ENCODE measurements at regions not wholly inside any gene's neighbourhood (a gene's known extent, or its start where the extent isn't known, plus 50 kb on each side); places are given as distances from the start of the nearest gene placed in this dataset.

DNA sequence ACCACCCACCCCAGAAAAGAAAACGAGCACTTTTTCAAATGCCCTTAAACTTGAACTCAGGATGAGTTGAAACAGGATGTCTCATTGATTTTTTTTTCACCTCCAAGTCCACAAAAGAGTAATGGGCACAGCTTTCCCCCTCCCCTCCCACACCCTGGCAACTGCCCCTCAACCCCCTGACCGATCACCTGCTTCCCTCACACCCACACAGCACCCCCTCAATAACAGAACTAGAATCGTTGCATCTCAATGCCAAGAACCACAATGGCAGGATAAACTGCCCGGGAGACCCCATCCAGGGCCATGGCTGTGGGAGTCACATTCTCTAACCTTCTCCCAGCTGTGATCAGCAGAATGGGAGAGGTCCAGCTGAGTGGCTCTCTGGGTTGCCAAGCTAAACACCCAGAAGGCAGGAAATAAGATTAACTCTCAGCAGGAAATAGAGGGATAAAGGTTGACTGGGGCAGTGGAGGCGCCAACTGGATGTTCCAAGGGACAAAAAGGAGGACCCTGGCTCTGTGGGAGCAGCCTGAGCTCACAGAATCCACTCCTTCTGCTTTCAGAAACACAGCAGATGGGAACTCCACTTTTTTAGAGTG lies 128.0 kb upstream of the SDK2 start:
- TF ChIP-seq, protein P1, sequence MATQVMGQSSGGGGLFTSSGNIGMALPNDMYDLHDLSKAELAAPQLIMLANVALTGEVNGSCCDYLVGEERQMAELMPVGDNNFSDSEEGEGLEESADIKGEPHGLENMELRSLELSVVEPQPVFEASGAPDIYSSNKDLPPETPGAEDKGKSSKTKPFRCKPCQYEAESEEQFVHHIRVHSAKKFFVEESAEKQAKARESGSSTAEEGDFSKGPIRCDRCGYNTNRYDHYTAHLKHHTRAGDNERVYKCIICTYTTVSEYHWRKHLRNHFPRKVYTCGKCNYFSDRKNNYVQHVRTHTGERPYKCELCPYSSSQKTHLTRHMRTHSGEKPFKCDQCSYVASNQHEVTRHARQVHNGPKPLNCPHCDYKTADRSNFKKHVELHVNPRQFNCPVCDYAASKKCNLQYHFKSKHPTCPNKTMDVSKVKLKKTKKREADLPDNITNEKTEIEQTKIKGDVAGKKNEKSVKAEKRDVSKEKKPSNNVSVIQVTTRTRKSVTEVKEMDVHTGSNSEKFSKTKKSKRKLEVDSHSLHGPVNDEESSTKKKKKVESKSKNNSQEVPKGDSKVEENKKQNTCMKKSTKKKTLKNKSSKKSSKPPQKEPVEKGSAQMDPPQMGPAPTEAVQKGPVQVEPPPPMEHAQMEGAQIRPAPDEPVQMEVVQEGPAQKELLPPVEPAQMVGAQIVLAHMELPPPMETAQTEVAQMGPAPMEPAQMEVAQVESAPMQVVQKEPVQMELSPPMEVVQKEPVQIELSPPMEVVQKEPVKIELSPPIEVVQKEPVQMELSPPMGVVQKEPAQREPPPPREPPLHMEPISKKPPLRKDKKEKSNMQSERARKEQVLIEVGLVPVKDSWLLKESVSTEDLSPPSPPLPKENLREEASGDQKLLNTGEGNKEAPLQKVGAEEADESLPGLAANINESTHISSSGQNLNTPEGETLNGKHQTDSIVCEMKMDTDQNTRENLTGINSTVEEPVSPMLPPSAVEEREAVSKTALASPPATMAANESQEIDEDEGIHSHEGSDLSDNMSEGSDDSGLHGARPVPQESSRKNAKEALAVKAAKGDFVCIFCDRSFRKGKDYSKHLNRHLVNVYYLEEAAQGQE (IDR thresholded peaks at IDR 0.05; ENCODE audit: insufficient read depth in 1 of 2, low read depth in 2 of 2, low read length in 2 of 2) = no peak
- TF ChIP-seq FOXP2 (optimal IDR thresholded peaks at IDR 0.05; ENCODE audit: borderline replicate concordance, extremely low read depth, extremely low read length, insufficient read depth) = no peak
- no peak for TF ChIP-seq POLR2AphosphoS5 (IDR thresholded peaks at IDR 0.05; ENCODE audit: low read depth, low read length)
- TF ChIP-seq SIN3A (IDR thresholded peaks at IDR 0.05; ENCODE audit: borderline replicate concordance, insufficient read depth, low read length) = no peak
- TF ChIP-seq TAF1 (IDR thresholded peaks at IDR 0.05; ENCODE audit: borderline replicate concordance, insufficient read depth, low read length) = no peak

DNA sequence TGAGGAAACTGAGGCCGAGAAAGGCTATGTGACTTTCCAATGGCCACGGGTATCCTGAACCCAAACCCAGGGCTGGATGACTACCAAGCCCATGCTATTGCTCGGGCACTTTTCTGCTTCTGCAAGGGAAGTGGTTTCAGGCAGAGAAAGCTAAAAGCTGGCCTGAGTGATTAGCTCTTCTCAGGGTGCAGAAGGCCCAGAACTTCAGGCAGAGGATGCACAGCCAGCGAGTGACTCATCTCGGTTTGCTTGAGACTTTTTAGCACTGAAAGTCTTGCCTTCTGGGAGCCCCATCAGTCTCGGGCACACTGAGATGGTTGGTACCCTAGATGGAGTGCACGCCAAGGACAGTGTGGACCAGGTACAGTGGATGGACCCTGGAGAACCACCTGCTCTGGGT lies 129.5 kb upstream of the SDK2 start:
- no peak for TF ChIP-seq FOXP2 (optimal IDR thresholded peaks at IDR 0.05; ENCODE audit: borderline replicate concordance, extremely low read depth, extremely low read length, insufficient read depth)
- TF ChIP-seq TAF1 (IDR thresholded peaks at IDR 0.05; ENCODE audit: borderline replicate concordance, insufficient read depth, low read length) = no peak
- no peak for TF ChIP-seq POLR2AphosphoS5 (IDR thresholded peaks at IDR 0.05; ENCODE audit: low read depth, low read length)
- TF ChIP-seq, protein P1 (IDR thresholded peaks at IDR 0.05; ENCODE audit: insufficient read depth in 1 of 2, low read depth in 2 of 2, low read length in 2 of 2) = no peak
- TF ChIP-seq SIN3A (IDR thresholded peaks at IDR 0.05; ENCODE audit: borderline replicate concordance, insufficient read depth, low read length) = no peak

DNA sequence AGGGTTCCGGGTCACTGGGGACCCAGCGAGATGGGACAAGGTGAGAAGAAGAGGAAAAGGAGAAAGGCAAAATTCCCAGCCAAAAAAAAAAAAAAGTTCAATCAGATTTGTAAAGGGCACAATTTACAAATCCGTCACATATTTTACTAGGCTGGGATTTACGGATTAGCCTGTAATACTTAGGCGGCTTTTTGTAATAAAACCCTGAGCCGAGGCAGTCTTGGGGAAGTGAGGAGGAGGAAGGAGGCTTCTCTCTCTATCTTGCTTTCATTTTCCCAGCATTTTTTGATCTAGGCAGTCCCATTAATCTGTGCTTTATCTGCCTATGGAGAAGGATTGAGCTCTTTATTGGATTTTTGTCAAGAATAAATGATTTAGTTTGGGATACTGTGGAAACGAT lies 130.6 kb upstream of the SDK2 start:
- TF ChIP-seq TAF1 (IDR thresholded peaks at IDR 0.05; ENCODE audit: borderline replicate concordance, insufficient read depth, low read length) = no peak
- no peak for TF ChIP-seq POLR2AphosphoS5 (IDR thresholded peaks at IDR 0.05; ENCODE audit: low read depth, low read length)
- TF ChIP-seq FOXP2 (optimal IDR thresholded peaks at IDR 0.05; ENCODE audit: borderline replicate concordance, extremely low read depth, extremely low read length, insufficient read depth) = no peak
- TF ChIP-seq SIN3A (IDR thresholded peaks at IDR 0.05; ENCODE audit: borderline replicate concordance, insufficient read depth, low read length) = no peak
- TF ChIP-seq, protein P1 (IDR thresholded peaks at IDR 0.05; ENCODE audit: insufficient read depth in 1 of 2, low read depth in 2 of 2, low read length in 2 of 2) = no peak

DNA sequence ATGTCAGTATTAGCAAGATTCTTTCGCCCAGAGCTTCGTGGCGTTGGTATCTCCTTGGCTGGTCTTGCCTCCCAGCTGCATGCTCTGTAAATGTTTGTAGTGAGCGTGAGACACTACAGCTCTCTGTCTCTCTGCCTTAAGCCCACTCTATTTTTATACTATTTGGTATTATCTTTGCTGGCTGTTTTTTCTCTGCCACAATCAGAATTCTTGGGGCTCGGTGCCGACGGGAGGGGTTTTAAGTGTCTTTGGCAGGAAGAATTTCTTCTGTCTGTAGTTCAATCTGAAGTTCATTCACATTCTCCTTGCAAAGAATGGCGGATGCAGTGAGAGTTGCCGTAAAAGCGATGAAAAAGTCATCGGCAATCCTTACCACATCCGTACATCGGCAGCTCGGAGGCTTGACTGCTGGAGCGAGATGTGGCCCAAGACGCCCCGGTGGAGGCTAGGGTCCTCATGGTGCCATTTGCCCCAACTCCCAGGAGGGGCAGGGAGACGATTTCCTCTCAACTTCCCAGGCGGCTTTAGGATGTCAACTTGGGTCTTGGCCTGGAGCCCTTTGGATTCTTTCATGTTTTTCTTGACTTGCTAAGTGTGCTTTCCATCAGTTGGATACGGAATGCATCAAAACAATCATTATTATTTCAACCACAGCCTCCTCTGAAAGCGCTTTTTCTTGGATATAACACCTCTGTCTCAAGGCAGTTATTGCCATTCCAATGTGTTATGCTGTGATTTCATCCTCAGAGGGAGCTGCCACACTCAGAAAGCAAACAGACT lies 132.3 kb upstream of the SDK2 start:
- TF ChIP-seq, protein P1 (IDR thresholded peaks at IDR 0.05; ENCODE audit: insufficient read depth in 1 of 2, low read depth in 2 of 2, low read length in 2 of 2) = no peak

All from PFSK-1 (cell line).